Lower lobe of right lung (tissue), 2 donors: ENCODE measurements at regions not wholly inside any gene's neighbourhood (a gene's known extent, or its start where the extent isn't known, plus 50 kb on each side); places are given as distances from the start of the nearest gene placed in this dataset.

ENCODE experiments used
- ATAC-seq, 2 donors: fragments of 200-7000 bp; cut with Tn5 transposase; one replicate each; pipeline ENCODE4 v1.9.1; 2020 to 2022; ENCODE audit warnings: mild to moderate bottlenecking in 2 of 2, moderate library complexity in 2 of 2
- DNase-seq: peaks from one replicate; pipeline ENCODE4 v3.0.0-alpha.2; 2020
- H3K27ac ChIP-seq: fragments of 200-600 bp; one replicate; pipeline ENCODE4 v1.8.0; 2022
- H3K27me3 ChIP-seq: fragments of 200-600 bp; one replicate; pipeline ENCODE4 v1.8.0; 2022; ENCODE audit warnings: low read depth
- H3K36me3 ChIP-seq: fragments of 200-600 bp; one replicate; pipeline ENCODE4 v1.8.0; 2022; ENCODE audit warnings: mild to moderate bottlenecking
- H3K4me1 ChIP-seq: fragments of 200-600 bp; one replicate; pipeline ENCODE4 v1.8.0; 2022
- H3K4me3 ChIP-seq: fragments of 200-600 bp; one replicate; pipeline ENCODE4 v1.8.0; 2022; ENCODE audit warnings: mild to moderate bottlenecking
- H3K9me3 ChIP-seq: fragments of 200-600 bp; one replicate; pipeline ENCODE4 v1.8.0; 2022
- intact Hi-C: fragments of 100-400 bp; cut with DNase I; formaldehyde crosslinking; loops from one replicate; pipeline ENCODE4 v1.11.0; 2022
- TF ChIP-seq, protein P1 (sequence below): fragments of 200-600 bp; IDR thresholded peaks from one replicate; pipeline ENCODE4 v1.8.0; 2022; ENCODE audit warnings: antibody characterized with exemption, mild to moderate bottlenecking
- donor health status: DM: no; HTN: yes; CAD: no; lungs with severe emphysema.

DNA sequence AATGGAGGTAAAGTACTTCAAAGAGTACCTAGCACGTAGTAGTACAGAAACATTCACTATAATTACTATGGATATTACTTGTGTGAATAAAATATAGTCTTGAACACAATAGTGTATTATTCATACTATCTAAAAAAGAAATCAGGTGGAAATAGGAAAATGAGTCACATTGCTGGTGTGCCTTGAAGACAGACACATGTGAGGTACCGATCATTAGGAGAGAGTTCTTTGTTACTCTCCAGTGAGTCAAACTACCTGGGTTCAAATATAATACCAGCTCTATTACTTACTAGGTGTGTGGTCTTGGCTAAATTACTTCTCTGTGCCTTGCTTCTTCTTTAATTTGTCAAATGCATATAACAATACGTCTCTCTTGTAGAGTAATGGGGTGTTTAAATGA is 50.8 kb upstream of the BEND6 start:
- Histone ChIP-seq H3K27ac (no peak overlapping the region), H3K36me3 (no peaks in the 10 kb centered on the region), H3K4me3 (no peak overlapping the region), H3K4me1 (peaks cover 7% of the 10 kb centered on the region), H3K27me3 (no peaks in the 10 kb centered on the region), H3K9me3 (no peaks in the 10 kb centered on the region)
- TF ChIP-seq, protein P1, sequence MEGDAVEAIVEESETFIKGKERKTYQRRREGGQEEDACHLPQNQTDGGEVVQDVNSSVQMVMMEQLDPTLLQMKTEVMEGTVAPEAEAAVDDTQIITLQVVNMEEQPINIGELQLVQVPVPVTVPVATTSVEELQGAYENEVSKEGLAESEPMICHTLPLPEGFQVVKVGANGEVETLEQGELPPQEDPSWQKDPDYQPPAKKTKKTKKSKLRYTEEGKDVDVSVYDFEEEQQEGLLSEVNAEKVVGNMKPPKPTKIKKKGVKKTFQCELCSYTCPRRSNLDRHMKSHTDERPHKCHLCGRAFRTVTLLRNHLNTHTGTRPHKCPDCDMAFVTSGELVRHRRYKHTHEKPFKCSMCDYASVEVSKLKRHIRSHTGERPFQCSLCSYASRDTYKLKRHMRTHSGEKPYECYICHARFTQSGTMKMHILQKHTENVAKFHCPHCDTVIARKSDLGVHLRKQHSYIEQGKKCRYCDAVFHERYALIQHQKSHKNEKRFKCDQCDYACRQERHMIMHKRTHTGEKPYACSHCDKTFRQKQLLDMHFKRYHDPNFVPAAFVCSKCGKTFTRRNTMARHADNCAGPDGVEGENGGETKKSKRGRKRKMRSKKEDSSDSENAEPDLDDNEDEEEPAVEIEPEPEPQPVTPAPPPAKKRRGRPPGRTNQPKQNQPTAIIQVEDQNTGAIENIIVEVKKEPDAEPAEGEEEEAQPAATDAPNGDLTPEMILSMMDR, result no peak
- ATAC-seq (no peak), DNase-seq (no peak)
- intact Hi-C loops, result no loop called here

DNA sequence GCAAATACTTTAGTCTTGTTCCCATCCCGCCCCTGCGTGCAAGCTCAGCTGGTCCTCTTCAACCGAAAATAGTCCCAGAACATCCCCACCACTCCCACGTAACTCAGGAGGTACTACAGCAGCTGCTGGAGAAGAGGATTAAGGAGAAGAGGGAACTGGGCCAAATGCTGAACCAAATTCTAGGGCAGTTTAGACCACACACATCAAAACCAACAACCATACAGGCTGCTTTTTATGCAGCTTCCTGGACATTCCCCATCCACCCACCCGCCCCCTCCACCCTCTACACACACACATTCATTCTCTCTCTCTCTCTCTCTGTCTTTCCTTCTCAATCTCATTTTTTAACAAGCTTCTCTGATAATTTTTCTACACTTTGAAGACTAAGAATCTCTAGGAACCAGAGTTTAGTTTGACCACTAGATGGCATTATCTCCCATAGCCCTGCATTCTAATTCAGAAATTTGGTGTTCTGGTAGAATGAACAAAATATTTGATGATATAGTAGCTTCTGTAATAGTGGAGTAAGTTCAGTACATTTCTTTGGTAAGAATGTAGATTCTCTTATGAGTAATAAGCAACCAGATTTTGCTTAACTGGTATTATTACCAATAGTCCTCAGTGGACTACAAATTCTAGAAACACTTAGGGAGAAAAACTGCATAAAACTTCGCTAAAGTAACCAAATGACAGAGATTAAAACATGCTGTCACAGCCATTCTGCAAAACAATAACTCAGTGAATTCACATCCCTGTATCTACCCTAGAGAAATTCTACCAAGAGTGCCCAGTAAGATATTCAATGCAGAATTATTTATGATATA is 52.1 kb upstream of the BEND6 start:
- Histone ChIP-seq H3K4me3 (no peak overlapping the region), H3K36me3 (no peaks in the 10 kb centered on the region), H3K9me3 (no peaks in the 10 kb centered on the region), H3K27ac (no peak overlapping the region), H3K27me3 (no peaks in the 10 kb centered on the region), H3K4me1 (peaks cover 7% of the 10 kb centered on the region)
- no peak for DNase-seq
- peak; percentile 14 to 56 for ATAC-seq
- TF ChIP-seq, protein P1, result peak; percentile 69
- intact Hi-C loops, result no loop called here

DNA sequence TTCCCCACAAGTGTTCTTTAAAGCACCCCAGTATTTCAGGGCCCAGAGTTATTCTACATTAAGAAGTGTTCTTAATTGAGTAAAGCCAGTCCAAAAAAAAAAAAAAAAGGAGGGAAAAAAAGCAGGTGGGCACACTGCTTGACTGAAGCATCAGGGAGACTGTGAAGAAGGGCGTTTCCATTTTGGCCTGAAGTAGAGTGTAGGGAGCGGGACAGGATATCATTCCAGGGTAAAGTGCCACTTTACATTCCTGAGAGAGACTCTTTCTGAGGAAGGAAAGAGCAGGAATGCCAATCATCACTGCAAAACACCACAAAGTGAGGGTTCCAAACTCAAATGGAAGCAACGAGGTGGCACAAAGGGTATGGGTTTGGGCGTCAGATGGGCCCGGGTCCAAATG is 54.1 kb upstream of the BEND6 start:
- ATAC-seq (peak; percentile 55 to 70), DNase-seq (no peak)
- intact Hi-C loops, result no loop called here
- Histone ChIP-seq H3K9me3 (no peaks in the 10 kb centered on the region), H3K4me1 (peaks cover 7% of the 10 kb centered on the region), H3K27ac (no peak overlapping the region), H3K36me3 (no peaks in the 10 kb centered on the region), H3K4me3 (no peak overlapping the region), H3K27me3 (no peaks in the 10 kb centered on the region)
- TF ChIP-seq, protein P1, result no peak

DNA sequence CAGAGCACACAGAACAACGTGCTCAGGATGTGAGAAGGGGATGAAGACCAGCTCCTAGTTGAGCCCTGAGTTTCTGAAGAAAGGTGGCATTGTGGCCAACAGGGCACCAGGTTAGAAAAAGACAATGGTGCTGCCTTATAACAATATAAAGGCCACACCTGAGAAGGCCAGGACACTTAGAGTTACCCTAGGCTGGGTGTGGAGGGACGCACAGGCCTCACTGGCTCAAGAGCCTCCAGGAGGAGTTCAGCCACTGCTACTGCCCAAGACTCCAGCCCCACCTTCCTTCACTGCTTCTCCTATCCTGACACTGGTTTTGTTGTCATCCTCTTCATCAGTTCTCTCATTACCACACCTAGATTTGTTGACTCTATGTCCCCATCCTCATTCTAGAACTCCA is 55.2 kb upstream of the BEND6 start:
- no peak overlapping the region for H3K27ac ChIP-seq
- no peak overlapping the region for H3K4me3 ChIP-seq
- DNase-seq (no peak), ATAC-seq (no peak)
- intact Hi-C loops, result no loop called here
- H3K9me3 ChIP-seq, result no peaks in the 10 kb centered on the region
- TF ChIP-seq, protein P1, result no peak
- H3K4me1 ChIP-seq, result peaks cover 7% of the 10 kb centered on the region
- no peaks in the 10 kb centered on the region for H3K36me3 ChIP-seq
- H3K27me3 ChIP-seq, result no peaks in the 10 kb centered on the region

DNA sequence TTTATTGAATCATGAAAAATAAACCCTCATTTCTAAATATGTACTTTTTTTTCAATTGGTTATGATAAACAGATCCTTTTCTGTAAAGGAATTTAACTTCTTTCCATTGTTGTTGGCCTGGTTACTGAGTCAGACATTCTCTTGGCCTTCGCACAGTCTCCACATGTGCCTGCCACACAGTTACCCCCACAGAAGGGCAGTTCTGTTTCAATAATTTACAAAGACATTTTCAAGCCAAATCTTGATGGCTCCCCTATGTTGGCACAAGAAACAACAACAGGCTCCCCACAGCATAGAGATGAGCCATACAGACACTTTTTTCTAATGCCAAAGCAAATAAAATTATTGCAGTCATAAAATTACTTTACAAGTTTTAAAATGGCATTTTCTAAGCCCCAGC is 55.6 kb upstream of the BEND6 start:
- ATAC-seq (no peak), DNase-seq (no peak)
- TF ChIP-seq, protein P1, result no peak
- Histone ChIP-seq H3K4me1 (peaks cover 7% of the 10 kb centered on the region), H3K27me3 (no peaks in the 10 kb centered on the region), H3K36me3 (no peaks in the 10 kb centered on the region), H3K4me3 (no peak overlapping the region), H3K9me3 (no peaks in the 10 kb centered on the region), H3K27ac (no peak overlapping the region)
- intact Hi-C loops, result no loop called here
